Fibroblast of skin of right quadriceps (primary cell): ENCODE measurements at regions not wholly inside any gene's neighbourhood (a gene's known extent, or its start where the extent isn't known, plus 50 kb on each side); places are given as distances from the start of the nearest gene placed in this dataset.

Experiments
- DNase-seq: peaks from one replicate; pipeline ENCODE4 v3.0.0-alpha.2; 2013

GRCh38 chr9:134276453-134277245 is 49.6 kb upstream of the RXRA start:
- no peak for DNase-seq
